T-helper 2 cell treated with Interferon-gamma antibody and Interleukin-4, amounts not matched to agents 5 μg/mL and 100 μg/mL, for 36 hours (primary cell): ENCODE measurements at regions not wholly inside any gene's neighbourhood (a gene's known extent, or its start where the extent isn't known, plus 50 kb on each side); places are given as distances from the start of the nearest gene placed in this dataset.
"Not testable (repeated sequence)": the region's sequence is repeated elsewhere in the genome, so short reads cannot be mapped to it uniquely, and the experiment has no call there.

Source experiments
- DNase-seq: peaks from one replicate; pipeline ENCODE4 v3.0.0; 2021; ENCODE audit warnings: low spot score
- H3K27ac Mint-ChIP-seq: one replicate; pipeline ENCODE4 v1.8.0; 2021; ENCODE audit warnings: mild to moderate bottlenecking, mixed read lengths
- H3K27me3 Mint-ChIP-seq: one replicate; pipeline ENCODE4 v1.8.0; 2021; ENCODE audit warnings: low read depth, mixed read lengths
- H3K36me3 Mint-ChIP-seq: one replicate; pipeline ENCODE4 v1.8.0; 2021; ENCODE audit warnings: low read depth, mixed read lengths
- H3K4me1 Mint-ChIP-seq: one replicate; pipeline ENCODE4 v1.8.0; 2021; ENCODE audit warnings: low read depth, mixed read lengths
- H3K4me3 Mint-ChIP-seq: one replicate; pipeline ENCODE4 v1.8.0; 2022; ENCODE audit warnings: mild to moderate bottlenecking, moderate library complexity, mixed read lengths
- H3K9me3 Mint-ChIP-seq: one replicate; pipeline ENCODE4 v1.8.0; 2021; ENCODE audit warnings: mixed read lengths

DNA sequence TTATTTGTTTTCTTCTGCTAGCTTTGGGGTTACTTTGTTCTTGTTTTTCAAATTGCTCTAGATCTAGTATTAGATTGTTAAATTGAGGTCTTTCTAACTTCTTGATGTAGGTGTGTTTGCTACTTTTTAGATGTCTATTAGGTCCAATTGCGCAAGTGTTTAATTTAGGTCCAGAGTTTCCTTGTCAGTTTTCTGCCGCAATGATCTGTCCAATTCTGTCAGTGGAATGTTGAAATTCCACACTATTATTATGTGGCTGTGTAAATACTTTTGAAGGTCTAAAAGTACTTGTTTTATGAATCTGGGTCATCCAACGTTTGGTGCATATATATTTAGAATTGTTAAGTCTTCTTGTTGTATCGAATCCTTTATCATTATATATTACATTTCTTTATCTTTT is 324.4 kb upstream of the SGO1 start:
- H3K27ac Mint-ChIP-seq, result no peak overlapping the region
- peaks cover 7% of the 10 kb centered on the region for H3K9me3 Mint-ChIP-seq
- no peaks in the 10 kb centered on the region for H3K36me3 Mint-ChIP-seq
- H3K27me3 Mint-ChIP-seq, result no peaks in the 10 kb centered on the region
- no peaks in the 10 kb centered on the region for H3K4me1 Mint-ChIP-seq
- no peak overlapping the region for H3K4me3 Mint-ChIP-seq
- DNase-seq, result no peak

DNA sequence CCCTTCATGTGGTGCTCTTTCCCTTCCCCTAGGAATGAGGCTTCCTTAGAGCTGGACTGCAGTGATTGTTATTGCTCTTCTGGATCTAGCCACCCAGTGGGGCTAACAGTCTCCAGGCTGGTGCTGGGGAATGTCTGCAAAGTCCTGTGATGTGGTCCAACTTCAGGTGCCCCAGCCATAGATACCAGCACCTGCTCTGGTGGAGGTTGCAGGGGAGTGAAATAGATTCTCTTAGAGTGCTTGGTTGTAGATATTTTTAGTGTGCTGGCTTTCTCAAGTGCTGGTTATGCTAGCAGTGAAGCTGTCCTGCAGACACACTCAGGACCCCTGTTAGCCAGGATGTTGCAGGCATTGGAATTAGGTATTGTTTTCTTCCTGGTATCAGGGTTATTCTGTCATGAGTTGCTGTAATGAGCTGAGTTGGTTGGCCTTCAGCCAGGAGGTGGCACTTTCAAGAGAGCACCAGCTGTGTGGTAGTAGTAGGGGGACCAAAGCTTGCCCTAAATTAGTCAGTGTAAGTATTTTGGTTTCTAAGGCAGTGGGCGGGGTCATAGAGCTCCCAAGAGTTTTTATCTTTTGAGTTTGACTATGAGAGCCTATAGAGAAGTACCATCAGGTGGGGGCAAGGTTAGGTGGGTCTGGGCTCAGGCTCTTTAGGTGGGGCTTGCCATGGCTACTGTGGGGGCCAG is 317.5 kb upstream of the SGO1 start:
- H3K9me3 Mint-ChIP-seq, result peaks cover 32% of the 10 kb centered on the region
- no peaks in the 10 kb centered on the region for H3K27me3 Mint-ChIP-seq
- no peak overlapping the region for H3K4me3 Mint-ChIP-seq
- no peak overlapping the region for H3K27ac Mint-ChIP-seq
- no peak for DNase-seq
- no peaks in the 10 kb centered on the region for H3K36me3 Mint-ChIP-seq
- no peaks in the 10 kb centered on the region for H3K4me1 Mint-ChIP-seq

DNA sequence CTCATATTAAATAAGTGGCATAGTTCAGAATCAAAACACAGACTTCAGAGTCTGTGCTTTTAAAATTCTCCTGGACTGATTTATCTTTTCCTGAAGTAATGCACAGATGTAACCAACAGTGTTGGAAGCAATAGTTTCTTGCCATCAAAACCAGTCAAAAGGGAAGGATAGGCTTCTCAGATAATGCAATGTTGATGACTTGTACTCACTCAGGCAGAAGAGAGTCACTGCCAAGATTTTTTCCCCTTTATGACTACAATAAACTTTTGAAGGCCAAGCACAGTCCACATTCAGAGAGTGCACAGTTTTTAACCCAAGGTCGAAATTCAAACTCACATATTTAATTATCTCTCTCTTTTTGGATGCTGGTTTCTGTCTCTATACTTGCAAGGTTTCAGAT is 305.0 kb upstream of the SGO1 start:
- no peak overlapping the region for H3K4me3 Mint-ChIP-seq
- no peaks in the 10 kb centered on the region for H3K36me3 Mint-ChIP-seq
- peaks cover 4% of the 10 kb centered on the region for H3K9me3 Mint-ChIP-seq
- H3K27ac Mint-ChIP-seq, result no peak overlapping the region
- H3K4me1 Mint-ChIP-seq, result no peaks in the 10 kb centered on the region
- no peak for DNase-seq
- H3K27me3 Mint-ChIP-seq, result no peaks in the 10 kb centered on the region

DNA sequence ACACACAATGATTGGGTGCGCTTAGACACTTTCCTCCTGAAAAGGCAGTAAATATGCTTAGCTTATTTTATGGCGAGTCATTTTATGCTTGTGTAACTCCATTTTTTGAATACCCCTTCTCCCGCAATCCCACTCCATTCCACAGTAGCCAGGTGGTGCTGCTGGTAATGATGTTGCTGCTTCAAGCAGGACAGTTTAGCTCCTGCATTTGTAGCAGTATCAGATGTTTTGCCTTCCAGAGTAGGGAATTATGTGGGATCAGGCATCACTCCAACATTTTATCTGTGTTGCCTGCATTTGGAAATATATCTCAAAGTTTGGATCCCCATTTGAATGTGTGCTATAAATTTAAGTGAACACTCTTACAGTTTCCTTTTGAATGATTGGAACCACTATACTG is 302.1 kb upstream of the SGO1 start:
- Mint-ChIP-seq H3K4me1 (no peaks in the 10 kb centered on the region), H3K4me3 (no peak overlapping the region), H3K9me3 (peaks cover 17% of the 10 kb centered on the region), H3K27me3 (no peaks in the 10 kb centered on the region), H3K36me3 (no peaks in the 10 kb centered on the region), H3K27ac (no peak overlapping the region)
- DNase-seq, result no peak

DNA sequence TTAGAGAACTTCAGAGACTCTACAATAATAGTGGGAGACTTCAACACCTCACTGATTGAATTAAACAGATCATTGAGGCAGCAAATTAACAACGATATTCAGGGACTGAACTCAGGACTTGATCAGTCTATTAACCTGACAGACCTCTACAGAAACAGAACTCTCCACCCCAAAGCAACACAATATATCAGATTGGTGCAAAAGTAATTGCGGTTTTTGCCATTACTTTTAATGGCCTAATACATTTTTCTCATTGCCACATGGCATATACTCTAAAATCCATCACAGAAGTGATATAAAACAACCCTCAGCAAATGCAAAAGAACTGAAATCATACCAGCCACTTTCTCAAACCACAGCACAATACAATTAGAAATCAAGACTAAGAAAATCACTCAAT is 298.1 kb upstream of the SGO1 start:
- Mint-ChIP-seq H3K4me1 (no peaks in the 10 kb centered on the region), H3K27me3 (no peaks in the 10 kb centered on the region), H3K4me3 (no peak overlapping the region), H3K36me3 (no peaks in the 10 kb centered on the region), H3K27ac (no peak overlapping the region), H3K9me3 (peaks cover 24% of the 10 kb centered on the region)
- DNase-seq, result no peak

DNA sequence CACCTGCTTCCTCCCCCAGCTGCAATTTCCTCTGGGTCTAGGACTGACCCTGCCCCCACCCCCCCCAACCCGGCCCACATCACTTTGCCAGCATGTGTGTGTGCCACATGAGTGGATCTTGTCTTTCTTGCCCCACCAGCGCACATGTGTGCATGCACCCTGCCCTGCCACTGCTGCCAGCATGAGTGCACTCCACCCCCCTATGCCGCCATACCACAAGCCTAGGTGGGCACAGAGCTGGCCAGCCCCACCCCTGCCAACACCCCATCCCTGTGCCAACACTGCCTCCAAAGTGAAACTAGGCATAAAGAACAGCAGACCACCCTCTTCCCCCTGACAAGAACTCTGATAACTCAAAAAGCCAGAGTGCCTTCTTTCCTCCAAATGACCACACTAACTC is 296.3 kb upstream of the SGO1 start:
- H3K27ac Mint-ChIP-seq, result no peak overlapping the region
- no peaks in the 10 kb centered on the region for H3K36me3 Mint-ChIP-seq
- no peak for DNase-seq
- no peaks in the 10 kb centered on the region for H3K4me1 Mint-ChIP-seq
- peaks cover 24% of the 10 kb centered on the region for H3K9me3 Mint-ChIP-seq
- H3K27me3 Mint-ChIP-seq, result no peaks in the 10 kb centered on the region
- H3K4me3 Mint-ChIP-seq, result no peak overlapping the region

DNA sequence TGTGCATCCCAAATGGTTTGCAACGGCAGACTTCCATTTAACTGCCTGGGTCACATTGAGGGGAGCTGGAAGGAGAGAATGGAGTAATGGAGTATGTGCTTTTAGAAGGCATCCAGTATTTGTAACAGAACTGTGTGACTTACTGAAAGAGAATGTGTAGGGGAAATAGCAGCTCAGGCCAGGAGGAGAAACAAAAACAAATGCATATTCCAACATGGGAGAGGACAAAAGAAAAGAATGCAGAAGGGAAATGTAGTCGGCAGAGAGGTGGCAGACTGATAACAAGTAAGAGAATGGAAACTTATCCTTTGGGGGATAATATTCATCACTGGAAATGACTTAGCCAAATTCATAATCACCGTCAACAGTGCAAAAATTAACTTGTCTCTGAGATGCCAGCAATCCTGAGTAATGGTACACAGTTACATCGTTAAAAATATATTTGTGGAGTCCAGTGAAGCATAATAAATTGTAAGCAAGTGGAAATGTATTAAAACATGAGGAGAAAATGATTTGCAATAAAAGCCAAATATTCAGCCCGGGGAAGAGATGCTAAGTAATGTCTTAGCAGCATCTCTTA is 294.9 kb upstream of the SGO1 start:
- Mint-ChIP-seq H3K9me3 (peaks cover 20% of the 10 kb centered on the region), H3K4me1 (no peaks in the 10 kb centered on the region), H3K27ac (no peak overlapping the region), H3K27me3 (no peaks in the 10 kb centered on the region), H3K36me3 (no peaks in the 10 kb centered on the region), H3K4me3 (no peak overlapping the region)
- no peak for DNase-seq

DNA sequence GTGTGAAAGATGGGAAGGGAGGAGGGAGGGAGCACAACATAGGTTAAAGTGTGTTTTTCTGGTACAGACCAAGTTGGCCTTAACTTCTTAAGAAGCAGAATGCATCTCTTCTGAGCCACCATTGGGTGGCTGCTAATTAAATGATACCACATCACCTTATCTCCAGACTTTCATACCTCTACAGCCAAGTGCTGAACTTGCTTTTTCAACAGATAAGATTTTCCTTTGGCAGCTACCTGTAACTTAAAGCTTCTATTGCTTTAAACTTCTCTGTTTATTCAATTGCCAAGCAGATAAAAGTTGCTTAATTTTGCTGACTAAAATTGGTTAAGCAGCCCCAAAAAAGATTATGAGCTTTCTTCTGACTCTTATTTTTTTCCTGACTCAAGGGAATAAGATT is 292.4 kb upstream of the SGO1 start:
- no peak for DNase-seq
- Mint-ChIP-seq H3K36me3 (no peaks in the 10 kb centered on the region), H3K4me1 (no peaks in the 10 kb centered on the region), H3K27me3 (no peaks in the 10 kb centered on the region), H3K9me3 (peaks cover 10% of the 10 kb centered on the region), H3K4me3 (no peak overlapping the region), H3K27ac (no peak overlapping the region)

DNA sequence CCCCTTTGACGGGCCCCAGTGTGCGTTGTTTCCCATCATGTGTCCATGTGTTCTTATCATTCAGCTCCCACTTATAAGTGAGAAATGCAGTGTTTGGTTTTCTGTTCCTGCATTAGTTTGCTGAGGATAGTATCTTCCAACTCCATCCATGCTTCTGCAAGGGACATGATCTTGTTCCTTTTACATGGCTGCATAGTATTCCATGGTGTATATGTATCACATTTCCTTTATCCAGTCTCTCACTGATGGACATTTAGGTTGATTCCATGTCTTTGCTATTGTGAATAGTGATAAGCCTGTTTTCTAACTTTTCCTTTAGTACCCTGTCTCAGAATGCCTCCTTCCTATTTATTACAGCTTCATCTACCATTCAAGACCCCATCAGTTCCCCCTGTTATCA is 278.2 kb upstream of the SGO1 start:
- H3K4me3 Mint-ChIP-seq, H3K4me1 Mint-ChIP-seq, H3K27me3 Mint-ChIP-seq, H3K36me3 Mint-ChIP-seq, H3K27ac Mint-ChIP-seq, DNase-seq: not testable (repeated sequence)
- H3K9me3 Mint-ChIP-seq, result peaks cover 38% of the 10 kb centered on the region

DNA sequence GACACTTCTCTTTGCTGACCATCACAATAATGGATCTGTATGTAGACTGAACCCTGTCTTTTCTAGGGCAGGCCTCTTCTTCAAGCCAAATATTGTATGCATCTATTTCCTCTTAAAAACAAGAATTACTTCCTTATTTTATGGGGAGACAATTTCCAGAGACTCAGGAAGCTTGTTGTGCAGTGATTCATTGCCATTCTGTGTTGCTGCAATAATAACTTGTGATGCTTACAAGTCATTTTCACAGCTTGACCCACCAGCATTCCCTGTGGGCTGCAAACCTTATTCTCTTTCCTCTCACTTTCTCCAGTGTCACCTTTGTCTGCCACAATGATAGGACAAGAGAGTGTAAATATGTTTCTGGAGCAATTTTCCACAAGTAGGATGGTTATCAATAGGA is 276.7 kb upstream of the SGO1 start:
- Mint-ChIP-seq H3K36me3 (no peaks in the 10 kb centered on the region), H3K27ac (no peak overlapping the region), H3K27me3 (no peaks in the 10 kb centered on the region), H3K9me3 (peaks cover 38% of the 10 kb centered on the region), H3K4me3 (no peak overlapping the region), H3K4me1 (no peaks in the 10 kb centered on the region)
- no peak for DNase-seq

DNA sequence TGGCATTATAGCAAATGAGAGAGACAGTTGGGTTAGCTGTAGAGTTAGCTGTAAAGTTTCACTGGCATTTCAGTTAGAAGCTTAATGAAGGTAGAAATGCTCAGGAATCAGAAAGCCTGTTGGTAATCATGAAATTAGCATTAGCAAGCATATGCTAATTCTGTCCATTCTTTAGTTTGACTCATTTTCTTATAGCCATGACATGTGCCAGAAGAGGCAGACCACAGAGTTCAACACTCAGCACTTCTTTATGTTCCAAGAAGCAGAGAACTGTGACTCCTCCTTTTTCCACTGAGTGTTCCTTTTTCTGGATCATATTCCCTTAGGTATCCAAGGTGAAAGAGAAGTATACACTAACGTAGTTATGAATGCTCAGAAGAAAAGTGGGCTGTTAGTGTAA is 276.2 kb upstream of the SGO1 start:
- Mint-ChIP-seq H3K4me3 (no peak overlapping the region), H3K27me3 (no peaks in the 10 kb centered on the region), H3K9me3 (peaks cover 38% of the 10 kb centered on the region), H3K4me1 (no peaks in the 10 kb centered on the region), H3K36me3 (no peaks in the 10 kb centered on the region), H3K27ac (no peak overlapping the region)
- DNase-seq, result no peak

DNA sequence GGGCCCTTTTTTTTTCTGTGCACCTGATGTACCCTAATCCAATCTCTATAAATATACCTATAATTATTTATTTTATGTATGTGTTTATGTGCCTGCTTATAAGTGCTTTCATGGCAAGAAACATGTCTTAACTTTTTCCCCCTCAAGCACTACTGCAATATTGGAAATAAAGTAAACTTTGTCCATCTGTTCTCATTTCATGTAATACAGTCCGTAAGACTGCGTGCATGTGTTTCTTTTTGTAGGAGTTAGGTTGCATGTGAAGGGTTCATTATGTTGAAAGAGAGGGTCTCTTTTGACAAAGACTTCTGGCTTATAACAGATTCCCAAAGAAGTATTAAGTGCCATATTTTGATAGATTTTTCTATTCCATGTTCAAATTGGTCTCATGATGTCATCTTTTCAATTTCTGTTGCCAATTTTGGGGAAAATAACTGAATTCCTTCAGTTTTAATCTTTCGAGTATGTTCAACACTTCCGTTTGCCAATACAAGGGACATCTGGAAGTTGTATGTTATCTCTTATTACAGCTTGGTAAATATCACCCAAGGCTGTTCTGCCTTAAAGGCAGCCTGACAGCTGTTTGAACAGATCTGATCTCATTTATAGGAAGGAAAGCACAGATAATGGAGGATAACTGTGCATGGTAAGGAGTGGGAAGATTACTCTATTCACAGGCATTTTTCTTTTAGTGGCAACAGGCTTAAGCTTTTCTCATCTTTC is 273.1 kb upstream of the SGO1 start:
- H3K4me3 Mint-ChIP-seq, result no peak overlapping the region
- no peak for DNase-seq
- no peaks in the 10 kb centered on the region for H3K4me1 Mint-ChIP-seq
- H3K36me3 Mint-ChIP-seq, result no peaks in the 10 kb centered on the region
- no peaks in the 10 kb centered on the region for H3K27me3 Mint-ChIP-seq
- no peak overlapping the region for H3K27ac Mint-ChIP-seq
- peaks cover 31% of the 10 kb centered on the region for H3K9me3 Mint-ChIP-seq

DNA sequence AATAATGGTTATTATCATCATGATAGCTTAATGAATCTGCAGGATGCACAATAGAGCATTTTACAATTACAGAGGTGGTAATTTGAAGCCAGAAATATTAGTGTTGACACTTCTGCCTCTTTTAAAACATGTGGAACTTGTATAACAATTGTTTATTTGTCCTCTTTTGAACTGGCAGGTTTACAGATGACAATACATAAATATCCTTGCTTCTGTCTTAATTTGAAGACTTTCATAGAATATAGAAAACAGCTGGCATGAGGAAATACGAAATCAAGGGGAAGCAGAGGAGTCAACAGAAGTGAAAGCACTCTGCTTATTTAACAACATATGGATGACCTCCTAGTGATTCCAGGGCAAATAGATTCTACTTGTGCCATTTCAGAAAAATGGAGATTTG is 270.5 kb upstream of the SGO1 start:
- H3K9me3 Mint-ChIP-seq, result peaks cover 25% of the 10 kb centered on the region
- H3K4me1 Mint-ChIP-seq, result no peaks in the 10 kb centered on the region
- H3K27me3 Mint-ChIP-seq, result no peaks in the 10 kb centered on the region
- no peak overlapping the region for H3K27ac Mint-ChIP-seq
- no peaks in the 10 kb centered on the region for H3K36me3 Mint-ChIP-seq
- no peak for DNase-seq
- H3K4me3 Mint-ChIP-seq, result no peak overlapping the region

DNA sequence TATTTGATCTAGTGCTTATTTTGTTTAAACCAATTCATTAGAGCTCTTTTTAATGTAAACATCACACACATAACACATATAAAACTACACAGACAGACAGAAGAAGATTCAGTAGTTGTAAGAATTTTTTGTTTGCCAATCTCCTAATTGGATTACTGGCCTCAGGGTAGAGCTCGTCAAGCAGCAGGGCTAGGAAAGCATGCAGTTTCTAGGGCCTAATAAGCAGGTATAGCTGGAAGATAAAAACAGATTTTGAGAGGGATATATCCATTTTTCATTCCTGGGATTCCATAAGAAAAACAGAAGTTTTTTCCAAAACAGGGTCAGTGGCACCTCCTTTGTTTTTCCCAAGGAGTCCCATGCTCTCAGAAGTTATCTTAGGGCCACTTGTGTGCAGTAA is 265.2 kb upstream of the SGO1 start:
- peaks cover 6% of the 10 kb centered on the region for H3K9me3 Mint-ChIP-seq
- H3K4me1 Mint-ChIP-seq, result no peaks in the 10 kb centered on the region
- DNase-seq, result no peak
- no peaks in the 10 kb centered on the region for H3K36me3 Mint-ChIP-seq
- H3K27ac Mint-ChIP-seq, result no peak overlapping the region
- H3K27me3 Mint-ChIP-seq, result no peaks in the 10 kb centered on the region
- no peak overlapping the region for H3K4me3 Mint-ChIP-seq
